Neural cell (in vitro differentiated cells): ENCODE measurements at regions not wholly inside any gene's neighbourhood (a gene's known extent, or its start where the extent isn't known, plus 50 kb on each side); places are given as distances from the start of the nearest gene placed in this dataset.

Experiments
- H2AFZ ChIP-seq: fragments of 200-600, 300-800 bp; sonication (generic), shearing (Covaris generic); 2 replicates; pipeline ENCODE4 v1.6.0; 2014; ENCODE audit warnings: low read depth, mild to moderate bottlenecking, antibody characterized with exemption, low read length, moderate library complexity
- H3F3A ChIP-seq: fragments of 200-600 bp; shearing (Covaris generic); 2 replicates; pipeline ENCODE4 v1.6.1; 2016; ENCODE audit warnings: mild to moderate bottlenecking, moderate library complexity, mixed read lengths, antibody characterized with exemption, low read length; ENCODE audit not compliant: insufficient read depth, poor library complexity, severe bottlenecking
- H3K27ac ChIP-seq: fragments of 200-600, 300-800 bp; sonication (generic), shearing (Covaris generic); 2 replicates; pipeline ENCODE4 v1.5.1; 2014; ENCODE audit warnings: mild to moderate bottlenecking, low read length, moderate library complexity
- H3K27me3 ChIP-seq: fragments of 300-800, 200-600 bp; sonication (generic), shearing (Covaris generic); 2 replicates; pipeline ENCODE4 v1.6.0; 2014; ENCODE audit warnings: mild to moderate bottlenecking, low read depth, low read length, moderate library complexity; ENCODE audit not compliant: insufficient read depth
- H3K36me3 ChIP-seq: fragments of 300-800, 200-600 bp; sonication (generic), shearing (Covaris generic); 2 replicates; pipeline ENCODE4 v1.5.1; 2014; ENCODE audit warnings: mild to moderate bottlenecking, antibody characterized with exemption, low read length, moderate library complexity; ENCODE audit not compliant: insufficient read depth
- H3K4me2 ChIP-seq: fragments of 300-800, 200-600 bp; sonication (generic), shearing (Covaris generic); 2 replicates; pipeline ENCODE4 v1.6.0; 2014; ENCODE audit warnings: mild to moderate bottlenecking, low read length
- H3K4me3 ChIP-seq: fragments of 300-800, 200-600 bp; sonication (generic), shearing (Covaris generic); 2 replicates; pipeline ENCODE4 v1.5.1; 2014; ENCODE audit warnings: mild to moderate bottlenecking, low read length, moderate library complexity
- H3K79me2 ChIP-seq: fragments of 200-600 bp; shearing (Covaris generic); replicated peaks from 2 replicates; pipeline ENCODE4 v1.6.0; 2014; ENCODE audit warnings: mild to moderate bottlenecking, low read length, moderate library complexity; ENCODE audit not compliant: insufficient read depth
- H3K9ac ChIP-seq: fragments of 300-800, 200-600 bp; sonication (generic), shearing (Covaris generic); 2 replicates; pipeline ENCODE4 v1.6.1; 2016; ENCODE audit warnings: mild to moderate bottlenecking, low read length, mixed read lengths
- H3K9me2 ChIP-seq: fragments of 200-600 bp; shearing (Covaris generic); 2 replicates; pipeline ENCODE4 v1.6.1; 2016; ENCODE audit warnings: mild to moderate bottlenecking, low read length, mixed read lengths; ENCODE audit not compliant: insufficient read depth
- H3K9me3 ChIP-seq: fragments of 200-600, 300-800 bp; sonication (generic), shearing (Covaris generic); 2 replicates; pipeline ENCODE4 v1.6.1; 2016; ENCODE audit warnings: mild to moderate bottlenecking, mixed run types, low read length, moderate library complexity, mixed read lengths
- H4K20me1 ChIP-seq: fragments of 200-600 bp; shearing (Covaris generic); 2 replicates; pipeline ENCODE4 v1.6.1; 2016; ENCODE audit warnings: mild to moderate bottlenecking, mixed run types; ENCODE audit not compliant: insufficient read depth
- EP300 ChIP-seq: fragments of 450-650 bp; conservative IDR thresholded peaks from 2 replicates; pipeline ENCODE4 v1.6.1; 2014; ENCODE audit warnings: antibody characterized with exemption, mild to moderate bottlenecking, moderate library complexity; ENCODE audit not compliant: poor library complexity, severe bottlenecking
- EZH2 ChIP-seq: fragments of 200-600, 300-800 bp; shearing (Covaris generic), sonication (generic); IDR thresholded peaks from 2 replicates; pipeline ENCODE4 v1.6.1; 2014; ENCODE audit warnings: antibody characterized with exemption, low read length, borderline replicate concordance, mild to moderate bottlenecking; ENCODE audit not compliant: insufficient read depth, poor library complexity, severe bottlenecking
- MXI1 ChIP-seq: fragments of 450-650 bp; conservative IDR thresholded peaks from 2 replicates; pipeline ENCODE4 v1.6.1; 2014; ENCODE audit warnings: antibody characterized with exemption, mild to moderate bottlenecking; ENCODE audit not compliant: poor library complexity, severe bottlenecking
- POLR2AphosphoS5 ChIP-seq: IDR thresholded peaks from 2 replicates; pipeline ENCODE4 v1.6.1; 2012
- RAD21 ChIP-seq: fragments of 450-650 bp; conservative IDR thresholded peaks from 2 replicates; pipeline ENCODE4 v1.6.1; 2014; ENCODE audit warnings: antibody characterized with exemption, mild to moderate bottlenecking, moderate library complexity
- SMC3 ChIP-seq: fragments of 450-650 bp; conservative IDR thresholded peaks from 2 replicates; pipeline ENCODE4 v1.6.1; 2014; ENCODE audit warnings: antibody characterized with exemption, mild to moderate bottlenecking, moderate library complexity; ENCODE audit not compliant: poor library complexity
- TAF1 ChIP-seq: IDR thresholded peaks from 2 replicates; pipeline ENCODE4 v1.6.1; 2012; ENCODE audit warnings: low read depth
- TF ChIP-seq, protein P1 (sequence below): IDR thresholded peaks from 2 replicates; pipeline ENCODE4 v1.6.1; 2012; ENCODE audit warnings: borderline replicate concordance
- TF ChIP-seq, protein P2 (sequence below): fragments of 450-650 bp; IDR thresholded peaks from 2 replicates; pipeline ENCODE4 v1.5.1; 2014; ENCODE audit warnings: antibody characterized with exemption, mild to moderate bottlenecking, moderate library complexity; ENCODE audit not compliant: poor library complexity, severe bottlenecking

DNA sequence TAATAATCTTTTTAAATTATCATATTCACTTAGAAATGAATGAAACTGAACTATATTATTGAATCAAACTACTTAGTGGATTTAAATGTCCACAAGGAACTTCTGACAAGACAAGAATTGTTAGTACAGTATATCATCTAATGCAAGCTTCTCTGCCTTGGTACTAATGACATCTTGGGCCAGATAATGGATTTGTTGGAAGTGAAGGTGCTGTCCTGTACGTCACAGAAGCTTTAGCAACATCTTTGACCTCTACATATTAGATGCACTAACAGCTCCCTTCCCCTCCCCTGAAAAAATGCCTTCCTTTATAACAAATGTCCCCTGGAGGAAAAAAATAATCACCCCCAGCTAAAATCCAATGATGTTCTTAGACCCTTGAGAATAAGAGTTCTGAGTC is 695.8 kb upstream of the EYS start:
- H3K9me3 ChIP-seq = no peaks in the 10 kb centered on the region
- TF ChIP-seq TAF1 (no peak), RAD21 (no peak), POLR2AphosphoS5 (no peak), SMC3 (no peak), EP300 (no peak), EZH2 (no peak), MXI1 (no peak)
- TF ChIP-seq, protein P1, sequence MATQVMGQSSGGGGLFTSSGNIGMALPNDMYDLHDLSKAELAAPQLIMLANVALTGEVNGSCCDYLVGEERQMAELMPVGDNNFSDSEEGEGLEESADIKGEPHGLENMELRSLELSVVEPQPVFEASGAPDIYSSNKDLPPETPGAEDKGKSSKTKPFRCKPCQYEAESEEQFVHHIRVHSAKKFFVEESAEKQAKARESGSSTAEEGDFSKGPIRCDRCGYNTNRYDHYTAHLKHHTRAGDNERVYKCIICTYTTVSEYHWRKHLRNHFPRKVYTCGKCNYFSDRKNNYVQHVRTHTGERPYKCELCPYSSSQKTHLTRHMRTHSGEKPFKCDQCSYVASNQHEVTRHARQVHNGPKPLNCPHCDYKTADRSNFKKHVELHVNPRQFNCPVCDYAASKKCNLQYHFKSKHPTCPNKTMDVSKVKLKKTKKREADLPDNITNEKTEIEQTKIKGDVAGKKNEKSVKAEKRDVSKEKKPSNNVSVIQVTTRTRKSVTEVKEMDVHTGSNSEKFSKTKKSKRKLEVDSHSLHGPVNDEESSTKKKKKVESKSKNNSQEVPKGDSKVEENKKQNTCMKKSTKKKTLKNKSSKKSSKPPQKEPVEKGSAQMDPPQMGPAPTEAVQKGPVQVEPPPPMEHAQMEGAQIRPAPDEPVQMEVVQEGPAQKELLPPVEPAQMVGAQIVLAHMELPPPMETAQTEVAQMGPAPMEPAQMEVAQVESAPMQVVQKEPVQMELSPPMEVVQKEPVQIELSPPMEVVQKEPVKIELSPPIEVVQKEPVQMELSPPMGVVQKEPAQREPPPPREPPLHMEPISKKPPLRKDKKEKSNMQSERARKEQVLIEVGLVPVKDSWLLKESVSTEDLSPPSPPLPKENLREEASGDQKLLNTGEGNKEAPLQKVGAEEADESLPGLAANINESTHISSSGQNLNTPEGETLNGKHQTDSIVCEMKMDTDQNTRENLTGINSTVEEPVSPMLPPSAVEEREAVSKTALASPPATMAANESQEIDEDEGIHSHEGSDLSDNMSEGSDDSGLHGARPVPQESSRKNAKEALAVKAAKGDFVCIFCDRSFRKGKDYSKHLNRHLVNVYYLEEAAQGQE = no peak
- TF ChIP-seq, protein P2, sequence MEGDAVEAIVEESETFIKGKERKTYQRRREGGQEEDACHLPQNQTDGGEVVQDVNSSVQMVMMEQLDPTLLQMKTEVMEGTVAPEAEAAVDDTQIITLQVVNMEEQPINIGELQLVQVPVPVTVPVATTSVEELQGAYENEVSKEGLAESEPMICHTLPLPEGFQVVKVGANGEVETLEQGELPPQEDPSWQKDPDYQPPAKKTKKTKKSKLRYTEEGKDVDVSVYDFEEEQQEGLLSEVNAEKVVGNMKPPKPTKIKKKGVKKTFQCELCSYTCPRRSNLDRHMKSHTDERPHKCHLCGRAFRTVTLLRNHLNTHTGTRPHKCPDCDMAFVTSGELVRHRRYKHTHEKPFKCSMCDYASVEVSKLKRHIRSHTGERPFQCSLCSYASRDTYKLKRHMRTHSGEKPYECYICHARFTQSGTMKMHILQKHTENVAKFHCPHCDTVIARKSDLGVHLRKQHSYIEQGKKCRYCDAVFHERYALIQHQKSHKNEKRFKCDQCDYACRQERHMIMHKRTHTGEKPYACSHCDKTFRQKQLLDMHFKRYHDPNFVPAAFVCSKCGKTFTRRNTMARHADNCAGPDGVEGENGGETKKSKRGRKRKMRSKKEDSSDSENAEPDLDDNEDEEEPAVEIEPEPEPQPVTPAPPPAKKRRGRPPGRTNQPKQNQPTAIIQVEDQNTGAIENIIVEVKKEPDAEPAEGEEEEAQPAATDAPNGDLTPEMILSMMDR = no peak
- H4K20me1 ChIP-seq = no peaks in the 10 kb centered on the region
- H3K36me3 ChIP-seq = no peaks in the 10 kb centered on the region
- no peaks in the 10 kb centered on the region for H3F3A ChIP-seq
- H3K79me2 ChIP-seq = no peaks in the 10 kb centered on the region
- no peak overlapping the region for H2AFZ ChIP-seq
- H3K9ac ChIP-seq = no peak overlapping the region
- no peak overlapping the region for H3K4me2 ChIP-seq
- H3K27me3 ChIP-seq = no peaks in the 10 kb centered on the region
- H3K9me2 ChIP-seq = no peaks in the 10 kb centered on the region
- H3K27ac ChIP-seq = peak overlapping the region; percentile 52
- H3K4me3 ChIP-seq = no peak overlapping the region

DNA sequence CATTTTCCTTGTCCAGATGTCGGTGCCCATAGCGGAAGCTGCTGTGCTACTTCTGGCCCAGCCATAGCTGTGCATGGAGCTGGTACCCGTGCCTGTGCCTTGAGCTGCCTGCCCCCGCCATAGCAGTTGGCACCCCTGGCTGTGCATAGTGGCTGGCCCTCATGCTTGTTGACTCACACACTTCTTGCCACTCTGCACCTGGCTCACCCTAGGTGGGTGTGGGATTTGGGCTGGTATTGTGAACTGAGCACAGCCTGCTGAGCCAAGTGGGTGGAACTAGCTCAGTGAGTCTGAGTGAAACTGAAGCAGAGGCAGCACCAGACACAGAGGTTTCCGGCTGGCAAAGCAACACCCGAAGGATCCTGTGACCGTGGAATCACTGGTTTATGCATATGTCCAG is 689.5 kb upstream of the EYS start:
- Histone ChIP-seq H4K20me1 (no peaks in the 10 kb centered on the region), H3K9ac (no peak overlapping the region), H2AFZ (no peak overlapping the region), H3K9me3 (no peaks in the 10 kb centered on the region), H3K36me3 (no peaks in the 10 kb centered on the region), H3K4me2 (no peak overlapping the region), H3K9me2 (no peaks in the 10 kb centered on the region), H3K4me3 (no peak overlapping the region), H3K27me3 (no peaks in the 10 kb centered on the region), H3K27ac (no peak overlapping the region), H3K79me2 (no peaks in the 10 kb centered on the region), H3F3A (no peaks in the 10 kb centered on the region)
- TF ChIP-seq, protein P2 = no peak
- TF ChIP-seq MXI1 (no peak), EZH2 (no peak), TAF1 (no peak), RAD21 (no peak), POLR2AphosphoS5 (no peak), SMC3 (no peak), EP300 (no peak)
- TF ChIP-seq, protein P1 = no peak
